H1 (cell line): ENCODE measurements at regions not wholly inside any gene's neighbourhood (a gene's known extent, or its start where the extent isn't known, plus 50 kb on each side); places are given as distances from the start of the nearest gene placed in this dataset.

Experiments used
- CTCF ChIA-PET: fragments of 300-600 bp; sonication (Branson Sonifier 250); formaldehyde crosslinking; loops from one replicate; lab custom pipeline; 2021; ENCODE audit not compliant: partially characterized antibody; lab: Charles Lee
- POLR2A ChIA-PET: fragments of 300-600 bp; sonication (Branson Sonifier 250); formaldehyde crosslinking; loops from one replicate; lab custom pipeline; 2021; ENCODE audit warnings: inconsistent platforms; ENCODE audit not compliant: partially characterized antibody; lab: Charles Lee
- DNase-seq, 2 experiments: peaks; one replicate each; pipeline versions ENCODE4 v3.0.0 to v3.0.0-alpha.2; 2010 to 2022; ENCODE audit warnings: low spot score in 2 of 2, low read depth in 1 of 2, mixed read lengths in 1 of 2
- FAIRE-seq: peaks from 2 replicates; lab custom pipeline; 2011; peaks lifted over from hg19 to GRCh38; lab: Jason Lieb, UNC
- H2AFZ ChIP-seq: 2 replicates; pipeline ENCODE4 v1.8.1; 2012; ENCODE audit warnings: low read length, inconsistent platforms
- H2AK5ac ChIP-seq: 2 replicates; pipeline ENCODE4 v1.6.1; 2013; ENCODE audit warnings: low read depth, low read length
- H2BK120ac ChIP-seq: replicated peaks from 2 replicates; pipeline ENCODE3; 2013; ENCODE audit warnings: low read depth, low read length, inconsistent platforms
- H2BK12ac ChIP-seq: 2 replicates; pipeline ENCODE4 v1.6.1; 2013; ENCODE audit warnings: low read depth, low read length
- H2BK15ac ChIP-seq: 2 replicates; pipeline ENCODE4 v1.6.1; 2013; ENCODE audit warnings: low read length
- H2BK20ac ChIP-seq: 2 replicates; pipeline ENCODE4 v1.6.1; 2013; ENCODE audit warnings: low read length
- H2BK5ac ChIP-seq: 2 replicates; pipeline ENCODE4 v1.6.1; 2013; ENCODE audit warnings: low read depth, low read length
- H3K14ac ChIP-seq: 2 replicates; pipeline ENCODE4 v1.6.1; 2013; ENCODE audit warnings: inconsistent platforms; ENCODE audit not compliant: insufficient read length
- H3K18ac ChIP-seq: 2 replicates; pipeline ENCODE4 v1.6.1; 2013; ENCODE audit warnings: low read length; ENCODE audit errors: extremely low read depth
- H3K23ac ChIP-seq: 2 replicates; pipeline ENCODE4 v1.6.1; 2013; ENCODE audit warnings: inconsistent platforms; ENCODE audit not compliant: insufficient read length
- H3K23me2 ChIP-seq: 2 replicates; pipeline ENCODE4 v1.6.1; 2013; ENCODE audit warnings: low read depth, low read length
- H3K27ac ChIP-seq: 2 replicates; pipeline ENCODE4 v1.6.1; 2011; ENCODE audit warnings: low read depth, low read length, inconsistent platforms
- H3K27me3 ChIP-seq, 4 experiments: replicated peaks in 1 of 4; 1 replicate in 1 of 4; 2 replicates in 3 of 4; pipeline versions ENCODE4 v1.6.1 to v1.8.1; 2011 to 2013; ENCODE audit warnings: low read length in 3 of 4, mild to moderate bottlenecking in 3 of 4, inconsistent platforms in 2 of 4, mixed read lengths in 2 of 4, moderate library complexity in 1 of 4; ENCODE audit not compliant: control insufficient read depth in 3 of 4, insufficient read depth in 3 of 4; ENCODE audit errors: extremely low read depth in 1 of 4
- H3K36me3 ChIP-seq, 4 experiments: 2 replicates each; pipeline versions ENCODE4 v1.6.1 to v1.8.1; 2011 to 2013; ENCODE audit warnings: mild to moderate bottlenecking in 4 of 4, low read length in 3 of 4, moderate library complexity in 2 of 4, control low read depth in 1 of 4, inconsistent platforms in 1 of 4; ENCODE audit not compliant: insufficient read depth in 4 of 4, control insufficient read depth in 2 of 4
- H3K4ac ChIP-seq: replicated peaks from 2 replicates; pipeline ENCODE3; 2013; ENCODE audit warnings: low read length, low read depth, mixed read lengths, inconsistent platforms; ENCODE audit not compliant: insufficient read length
- H3K4me1 ChIP-seq, 4 experiments: replicated peaks in 1 of 4; 1 replicate in 1 of 4; 2 replicates in 3 of 4; pipeline versions ENCODE4 v1.6.1 to v1.8.1; 2011 to 2013; ENCODE audit warnings: low read length in 3 of 4, inconsistent platforms in 2 of 4, mixed read lengths in 1 of 4; ENCODE audit not compliant: insufficient read depth in 4 of 4, control insufficient read depth in 3 of 4
- H3K4me2 ChIP-seq, 2 experiments: 2 replicates each; pipeline versions ENCODE4 v1.6.1 to v1.8.1; 2011 to 2013; ENCODE audit warnings: low read depth in 2 of 2, low read length in 2 of 2, control low read depth in 1 of 2, inconsistent platforms in 1 of 2, mild to moderate bottlenecking in 1 of 2; ENCODE audit not compliant: insufficient read depth in 1 of 2
- H3K4me3 ChIP-seq, 4 experiments: fragments of 200-600, 300-600 bp in 1 of 4; sonication (generic), shearing (Covaris generic), sonication (Bioruptor Twin) in 1 of 4; 2 replicates each; pipeline versions ENCODE4 v1.5.1 to v1.8.1; 2011 to 2016; ENCODE audit warnings: low read length in 4 of 4, low read depth in 3 of 4, control low read depth in 2 of 4, inconsistent platforms in 2 of 4, mild to moderate bottlenecking in 2 of 4, mixed read lengths in 1 of 4, moderate library complexity in 1 of 4; ENCODE audit not compliant: insufficient read depth in 2 of 4; ENCODE audit errors: extremely low read depth in 1 of 4
- H3K56ac ChIP-seq: replicated peaks from 2 replicates; pipeline ENCODE3; 2013; ENCODE audit warnings: low read depth, mild to moderate bottlenecking, mixed read lengths, low read length, inconsistent platforms; ENCODE audit not compliant: insufficient read length
- H3K79me1 ChIP-seq: 2 replicates; pipeline ENCODE4 v1.6.1; 2013; ENCODE audit warnings: low read depth, low read length, control low read depth
- H3K79me2 ChIP-seq, 2 experiments: 2 replicates each; pipeline versions ENCODE4 v1.6.1 to v1.8.1; 2012 to 2013; ENCODE audit warnings: low read length in 2 of 2, mild to moderate bottlenecking in 2 of 2, inconsistent platforms in 1 of 2; ENCODE audit not compliant: insufficient read depth in 2 of 2, control insufficient read depth in 1 of 2
- H3K9ac ChIP-seq, 4 experiments: replicated peaks in 1 of 4; 1 replicate in 1 of 4; 2 replicates in 3 of 4; pipeline versions ENCODE4 v1.6.1 to v1.8.1; 2011 to 2013; ENCODE audit warnings: low read depth in 3 of 4, low read length in 3 of 4, control low read depth in 2 of 4, mild to moderate bottlenecking in 2 of 4, moderate library complexity in 2 of 4, inconsistent platforms in 1 of 4; ENCODE audit errors: extremely low read depth in 1 of 4
- H3K9me3 ChIP-seq, 2 experiments: 2 replicates each; pipeline versions ENCODE4 v1.6.1 to v1.8.1; 2012 to 2013; ENCODE audit warnings: mild to moderate bottlenecking in 2 of 2, moderate library complexity in 2 of 2, control low read depth in 1 of 2, inconsistent platforms in 1 of 2, low read depth in 1 of 2, low read length in 1 of 2, mixed read lengths in 1 of 2; ENCODE audit not compliant: insufficient read depth in 2 of 2
- H4K20me1 ChIP-seq, 2 experiments: replicated peaks in 1 of 2; 2 replicates each; pipeline versions ENCODE3 to v1.8.1; 2011 to 2013; ENCODE audit warnings: inconsistent platforms in 2 of 2, low read length in 2 of 2, mild to moderate bottlenecking in 1 of 2; ENCODE audit not compliant: insufficient read depth in 2 of 2, control insufficient read depth in 1 of 2
- H4K5ac ChIP-seq: 2 replicates; pipeline ENCODE4 v1.6.1; 2013; ENCODE audit warnings: low read length, low read depth, mixed read lengths, inconsistent platforms; ENCODE audit not compliant: insufficient read length
- H4K8ac ChIP-seq: 2 replicates; pipeline ENCODE4 v1.8.0; 2013; ENCODE audit warnings: mild to moderate bottlenecking, moderate library complexity, low read length, inconsistent platforms; ENCODE audit not compliant: insufficient read depth; ENCODE audit errors: extremely low read depth
- H4K91ac ChIP-seq: replicated peaks from 2 replicates; pipeline ENCODE3; 2013; ENCODE audit warnings: low read length, mixed read lengths, inconsistent platforms; ENCODE audit not compliant: insufficient read length
- CEBPB ChIP-seq: IDR thresholded peaks from 2 replicates; pipeline ENCODE4 v1.6.1; 2012; ENCODE audit warnings: low read depth, low read length
- POLR2AphosphoS5 ChIP-seq: IDR thresholded peaks from 2 replicates; pipeline ENCODE4 v1.6.1; 2011; ENCODE audit warnings: low read depth, low read length
- SIN3A ChIP-seq, 2 experiments: IDR thresholded peaks in 1 of 2; conservative IDR thresholded peaks in 1 of 2; 2 replicates each; pipeline ENCODE4 v1.6.1; 2011 to 2012; ENCODE audit warnings: low read length in 2 of 2, improper control_type of control experiment in 1 of 2, low read depth in 1 of 2, mild to moderate bottlenecking in 1 of 2
- WGBS, 2 experiments: shearing (Covaris generic) in 1 of 2; methylation state at CpG; one replicate each; pipeline versions ENCODE4 v1.1.6 to v1.1.7; 2013 to 2015; ENCODE audit warnings: low lambda C conversion rate in 2 of 2, mixed read lengths in 2 of 2, inconsistent platforms in 1 of 2, low coverage in 1 of 2, missing lambda C conversion rate in 1 of 2; ENCODE audit not compliant: insufficient replicate concordance in 2 of 2, insufficient coverage in 1 of 2, insufficient read length in 1 of 2; ENCODE audit errors: extremely low coverage in 1 of 2, missing lambda C conversion rate in 1 of 2; 5-methylcytosine and 5-hydroxymethylcytosine counted together

- Histone ChIP-seq H3K27ac (no peak overlapping the region), H3K4me3 (no peak overlapping the region), H3K18ac (no peak overlapping the region), H3K4ac (no peak overlapping the region), H2BK12ac (no peak overlapping the region), H4K5ac (no peak overlapping the region), H2BK120ac (no peak overlapping the region), H3K56ac (no peak overlapping the region), H3K23me2 (no peaks in the 10 kb centered on the region), H2AFZ (no peak overlapping the region), H3K36me3 (no peaks in the 10 kb centered on the region; a peak in 1 of 8 replicates), H4K8ac (no peak overlapping the region), H2BK15ac (no peak overlapping the region), H3K9ac (no peak overlapping the region), H4K91ac (no peak overlapping the region), H3K9me3 (no peaks in the 10 kb centered on the region), H3K4me1 (peaks cover 0 to 8% (median 4%) of the 10 kb centered on the region in 4 experiments; a peak in 4 of 7 replicates), H2BK20ac (no peak overlapping the region), H3K23ac (no peak overlapping the region), H3K79me1 (no peaks in the 10 kb centered on the region), H4K20me1 (no peaks in the 10 kb centered on the region), H2BK5ac (no peak overlapping the region), H3K79me2 (no peaks in the 10 kb centered on the region), H3K27me3 (no peaks in the 10 kb centered on the region), H3K14ac (no peak overlapping the region), H3K4me2 (no peak overlapping the region), H2AK5ac (no peak overlapping the region)
- TF ChIP-seq SIN3A (conservative IDR thresholded peaks at IDR 0.05 in 1 of 2, IDR thresholded peaks at IDR 0.05 in 1 of 2; ENCODE audit: low read depth in 1 of 2, low read length in 2 of 2) (no peak), CEBPB (peak; percentile 94), POLR2AphosphoS5 (no peak)
- ChIA-PET POLR2A (interaction anchor here (1.0 kb wide), 1 partner anchor 116 kb away, joined by 3 read pairs; no protein-coding TSS in a partner anchor), CTCF (interaction anchor here (1.6 kb wide), 1 partner anchor 106 kb away, joined by 3 read pairs; no protein-coding TSS in a partner anchor)
- 77% methylated on average over 3 of the region's 3 CpGs; no CpG with 5 or more reads in 1 of the 2 experiments for WGBS, 2 experiments
- DNase-seq: no peak
- no peak for FAIRE-seq
Observed at GRCh38 chr12:24679126-24679525, 269.8 kb downstream of the BCAT1 start.
